HG03460 (cell line): ENCODE measurements at regions not wholly inside any gene's neighbourhood (a gene's known extent, or its start where the extent isn't known, plus 50 kb on each side); places are given as distances from the start of the nearest gene placed in this dataset.

Experiments used
- ATAC-seq: cut with Tn5 transposase; IDR thresholded peaks from one replicate; pipeline ENCODE4 v1.9.1; 2021; ENCODE audit not compliant: unreplicated experiment

DNA sequence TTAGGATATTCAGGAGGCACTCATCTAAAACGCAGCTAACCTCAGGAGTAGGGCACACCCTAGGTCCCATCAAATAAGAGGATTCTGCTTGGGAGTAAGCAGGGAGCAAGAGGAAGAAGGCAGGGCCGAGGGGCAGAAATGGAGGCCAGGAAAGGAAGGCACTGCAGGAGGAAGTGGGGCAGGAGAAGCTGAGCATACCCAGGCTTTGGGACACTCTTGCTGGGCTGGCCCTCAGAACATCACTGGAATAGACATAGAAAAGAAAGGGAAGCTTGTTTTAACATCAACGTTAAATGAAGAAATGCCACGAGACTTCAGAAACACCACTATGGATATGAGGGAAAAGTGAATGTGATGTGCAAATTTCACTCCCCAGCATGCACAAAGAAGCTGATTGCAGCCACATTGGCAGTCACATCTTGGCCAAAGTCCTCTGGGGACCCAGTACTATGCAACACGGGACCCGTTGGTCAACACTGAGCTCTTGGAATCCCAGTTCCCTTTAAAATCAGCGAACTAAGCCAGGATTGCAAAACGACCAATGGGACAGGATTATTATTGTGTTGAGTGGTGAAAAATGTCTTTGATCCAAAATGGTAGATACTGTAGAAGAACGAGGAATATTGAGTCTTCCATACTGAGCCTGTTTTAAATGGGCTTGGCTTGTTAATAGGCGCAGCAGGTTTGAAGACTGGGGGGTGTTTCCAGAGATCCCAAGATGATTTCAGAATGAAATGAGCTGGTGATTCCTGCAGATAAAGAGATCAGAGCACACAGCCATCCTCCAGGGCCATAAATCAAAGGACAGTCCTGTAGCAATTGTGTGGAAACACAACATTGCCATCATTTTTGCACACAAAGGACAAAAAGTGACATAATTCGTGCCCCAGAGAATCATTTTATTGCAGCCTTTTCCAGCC lies 152.4 kb downstream of the TOMM20 start:
- no peak for ATAC-seq

DNA sequence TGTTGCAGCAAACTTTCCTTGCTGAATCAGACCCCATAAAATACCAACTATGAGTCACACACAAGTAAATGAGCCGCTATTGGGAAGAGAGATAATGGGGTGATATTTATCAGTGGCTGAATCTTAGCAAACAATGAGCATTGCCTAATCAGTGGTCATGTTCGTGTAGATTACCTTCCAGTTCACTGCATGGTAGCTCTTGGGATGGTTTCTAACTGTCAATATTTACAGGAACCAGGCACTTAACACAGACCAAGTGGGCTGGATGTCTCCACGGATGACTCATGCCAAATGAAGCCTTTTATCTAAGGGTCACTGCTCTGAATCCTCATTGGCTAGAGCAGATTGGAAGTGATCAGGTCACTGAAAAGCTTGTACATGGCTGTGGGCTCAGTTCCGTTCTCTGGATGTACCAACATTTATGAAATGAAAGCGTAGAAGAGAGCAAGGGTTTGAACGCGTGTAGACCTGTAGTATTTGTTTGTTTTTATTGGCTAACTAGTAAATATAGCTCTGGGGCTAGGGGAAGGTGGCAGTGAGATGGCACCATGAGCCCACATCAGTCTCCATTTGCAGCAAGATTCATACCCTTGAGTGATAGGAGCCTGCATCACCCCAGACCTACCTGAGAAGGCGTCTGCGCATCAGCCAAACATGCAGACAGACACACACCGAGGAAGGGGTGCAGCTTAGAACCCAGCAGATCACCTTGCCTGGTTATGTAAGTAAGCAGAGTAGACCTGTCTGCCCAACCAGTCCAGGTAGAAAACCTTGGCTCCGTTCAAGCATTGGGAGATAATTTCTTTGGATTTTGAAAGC lies 153.3 kb downstream of the TOMM20 start:
- ATAC-seq = no peak

DNA sequence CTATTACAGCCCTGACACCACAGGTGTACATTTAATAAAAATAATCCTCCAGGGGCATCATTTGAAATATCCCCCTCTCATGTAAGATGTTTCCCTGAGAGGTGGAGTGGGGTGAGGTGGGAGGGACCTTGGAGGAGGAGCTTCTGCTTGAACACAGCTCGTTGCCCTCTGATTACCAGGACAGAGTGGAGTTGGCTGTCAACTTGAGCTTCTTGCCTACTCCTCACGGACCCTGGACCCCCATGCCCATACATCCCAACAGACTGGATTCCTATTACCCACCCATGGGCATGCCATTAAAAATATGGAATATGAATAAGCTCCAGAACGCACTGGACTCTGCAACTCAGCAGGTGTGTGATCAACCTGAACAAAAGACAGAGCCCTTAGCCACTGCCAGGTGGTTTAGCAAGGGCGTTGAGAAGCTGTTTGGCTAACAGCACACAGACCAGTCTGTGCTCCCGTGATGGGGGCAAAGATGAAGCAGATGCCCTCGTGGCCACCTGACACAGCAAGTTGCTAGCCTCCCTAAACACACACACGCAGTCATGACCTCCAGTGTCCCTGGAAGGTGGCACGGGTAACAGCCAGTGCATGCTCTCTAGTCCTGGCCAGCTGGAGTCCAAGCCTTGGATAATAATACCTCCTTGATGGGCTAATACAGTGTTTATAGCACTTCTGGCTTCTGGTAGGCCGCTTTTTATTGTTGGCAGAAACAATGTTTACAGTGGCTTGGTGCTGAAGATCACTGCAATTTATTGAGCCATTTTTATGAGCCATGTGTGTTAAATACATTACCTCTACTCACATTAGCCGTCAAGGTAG lies 155.0 kb downstream of the TOMM20 start:
- ATAC-seq = no peak

DNA sequence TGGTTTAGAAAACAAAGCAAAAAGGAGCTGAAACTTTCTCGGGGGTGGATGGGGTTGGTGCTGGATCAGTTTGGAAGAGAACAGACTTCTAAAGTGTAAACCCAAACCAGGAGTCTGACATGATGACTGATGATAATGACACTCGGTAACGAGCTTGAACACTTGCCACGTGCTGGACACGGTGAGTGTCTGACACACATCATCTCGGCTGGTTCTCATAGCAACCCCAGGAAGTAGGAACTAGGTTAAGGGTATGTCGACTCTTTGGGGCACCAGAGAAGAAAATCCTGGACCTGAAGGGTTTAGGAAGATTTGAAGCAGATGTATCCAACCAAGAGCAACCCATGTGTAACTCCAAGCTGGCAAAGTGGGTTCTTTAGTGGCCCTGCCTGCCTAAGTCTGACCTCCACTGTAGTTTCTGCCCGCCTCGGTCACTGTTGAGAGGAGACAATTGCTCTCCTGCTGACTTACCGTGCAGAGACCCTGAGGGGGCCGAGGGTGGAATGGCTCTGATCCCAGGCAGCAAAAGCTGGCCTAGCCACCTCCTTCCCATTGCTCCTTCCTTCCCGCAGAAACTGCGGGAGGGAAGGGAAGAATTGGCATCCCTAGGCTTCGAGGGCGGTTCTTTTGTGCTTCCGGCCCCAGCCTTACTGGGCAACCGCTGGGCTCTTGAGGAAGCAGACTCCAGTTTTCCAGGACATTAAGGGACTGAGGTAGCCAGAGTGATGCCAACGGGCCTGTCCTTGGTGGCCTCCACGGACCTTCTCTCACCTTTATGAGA lies 156.0 kb downstream of the TOMM20 start:
- no peak for ATAC-seq

DNA sequence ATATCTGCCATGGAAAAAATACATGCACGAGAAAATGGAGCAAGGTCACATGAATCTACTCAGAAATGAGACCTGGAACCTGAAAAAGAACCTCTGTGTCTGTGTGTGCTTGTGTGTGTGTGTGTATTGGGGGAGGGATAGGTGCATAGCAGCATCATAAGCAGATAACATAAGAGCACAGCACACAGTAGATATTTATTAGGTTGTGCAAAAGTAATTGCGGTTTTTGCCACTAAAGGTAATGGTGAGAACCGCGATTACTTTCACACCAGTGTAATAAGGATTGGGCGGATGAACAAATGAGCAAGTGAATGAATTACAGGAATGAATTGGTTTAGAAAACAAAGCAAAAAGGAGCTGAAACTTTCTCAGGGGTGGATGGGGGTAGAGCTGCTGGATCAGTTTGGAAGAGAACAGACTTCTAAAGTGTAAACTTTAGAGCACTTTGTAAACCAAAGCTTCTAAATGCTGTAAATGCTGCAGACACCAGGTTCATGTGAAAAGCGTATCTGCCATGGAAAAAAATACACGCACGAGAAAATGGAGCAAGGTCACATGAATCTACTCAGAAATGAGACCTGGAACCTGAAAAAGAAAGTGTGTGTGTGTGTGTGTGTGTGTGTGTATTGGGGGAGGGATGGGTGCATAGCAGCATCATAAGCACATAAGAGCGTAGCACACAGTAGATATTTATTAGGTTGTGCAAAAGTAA lies 156.9 kb downstream of the TOMM20 start:
- ATAC-seq = peak; percentile 45

DNA sequence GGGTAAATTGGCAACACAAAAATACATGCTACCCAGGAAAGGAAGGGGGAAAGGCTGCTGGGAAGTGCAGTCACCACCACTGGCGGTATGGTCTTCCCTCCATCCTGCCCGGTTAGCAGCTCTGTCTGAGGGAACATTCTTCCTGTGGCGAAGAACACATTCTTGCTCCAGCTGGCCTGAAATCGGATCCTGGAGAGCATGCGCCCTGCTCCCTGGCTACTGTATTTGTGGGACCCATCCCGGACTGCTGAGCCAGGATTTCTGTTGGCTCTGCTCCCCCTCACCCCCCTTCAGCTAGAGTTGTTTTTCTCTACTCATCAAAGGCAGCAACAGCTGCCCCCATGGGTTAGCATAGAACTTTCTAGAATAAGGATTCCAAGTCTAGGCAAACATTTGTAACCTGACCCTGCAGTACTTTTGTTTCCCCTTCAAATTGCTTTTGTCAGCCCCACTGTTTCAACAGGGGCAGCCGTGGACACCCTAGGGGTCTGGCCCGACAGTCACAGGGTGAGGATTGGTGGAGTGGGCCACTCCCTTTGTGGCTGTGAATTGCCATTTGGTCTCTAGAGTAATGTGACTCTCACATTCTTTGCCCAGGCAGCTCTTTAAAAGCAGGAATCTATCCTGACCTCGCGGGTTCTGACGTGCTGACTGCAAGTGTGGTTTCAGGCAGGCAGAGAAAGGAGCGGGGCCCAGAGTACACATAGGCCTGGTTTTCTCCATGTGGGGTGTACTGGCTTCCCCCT lies 157.7 kb downstream of the TOMM20 start:
- peak; percentile 33 for ATAC-seq

DNA sequence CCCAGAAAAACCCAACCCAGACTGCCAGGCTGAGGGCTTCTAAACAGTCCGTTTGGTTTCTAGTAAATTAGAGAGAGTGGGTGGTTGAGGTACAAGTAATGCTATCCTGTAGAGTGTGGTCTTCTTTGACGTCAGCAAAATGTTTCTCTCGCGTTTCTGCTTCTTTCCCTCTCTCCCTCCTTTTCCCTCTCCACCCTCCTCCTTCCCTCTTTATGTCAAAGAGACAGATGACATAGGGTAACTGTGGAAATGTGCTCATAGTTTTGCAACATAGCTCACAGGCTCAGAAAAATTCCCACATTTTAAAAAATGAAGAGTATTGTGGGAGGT lies 158.3 kb downstream of the TOMM20 start:
- no peak for ATAC-seq

DNA sequence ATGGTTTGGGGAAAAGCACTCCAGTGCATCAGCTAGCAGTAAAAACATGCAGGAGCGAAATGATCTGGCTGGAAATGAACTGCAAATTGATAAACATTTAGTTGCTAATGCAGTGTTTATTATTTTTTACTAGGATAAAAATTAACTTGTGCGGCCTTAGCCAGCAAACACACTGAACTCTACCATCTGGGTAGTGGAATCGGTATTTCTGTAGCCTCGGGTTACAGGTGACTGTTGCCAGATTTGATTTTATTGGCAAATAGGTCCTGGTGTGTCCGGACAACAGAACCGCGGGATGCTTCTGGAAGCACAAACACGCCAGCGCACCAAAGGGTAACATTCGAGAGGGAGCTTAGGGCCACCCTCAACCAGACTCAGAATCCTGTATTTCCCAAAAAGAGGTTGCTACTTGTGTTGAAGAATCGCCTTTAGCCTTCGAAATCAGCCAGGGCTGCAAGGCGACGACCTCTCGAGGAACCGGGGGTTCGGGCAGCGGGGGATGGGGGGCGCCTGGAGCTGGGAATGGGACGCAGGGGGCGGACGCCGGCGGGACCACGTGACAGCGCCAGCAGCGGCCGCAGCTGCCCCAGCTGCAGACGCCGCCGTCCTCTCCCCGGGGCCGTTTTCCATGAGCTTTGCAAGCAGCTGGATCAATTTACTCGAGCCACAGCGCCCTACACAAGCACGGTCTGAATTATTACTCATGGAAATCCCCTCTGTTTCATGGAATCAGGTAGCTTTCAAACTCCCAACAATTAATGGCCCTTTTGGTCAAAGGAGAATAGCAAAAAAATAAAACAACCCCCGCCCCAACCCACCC lies 158.8 kb downstream of the TOMM20 start:
- no peak for ATAC-seq

DNA sequence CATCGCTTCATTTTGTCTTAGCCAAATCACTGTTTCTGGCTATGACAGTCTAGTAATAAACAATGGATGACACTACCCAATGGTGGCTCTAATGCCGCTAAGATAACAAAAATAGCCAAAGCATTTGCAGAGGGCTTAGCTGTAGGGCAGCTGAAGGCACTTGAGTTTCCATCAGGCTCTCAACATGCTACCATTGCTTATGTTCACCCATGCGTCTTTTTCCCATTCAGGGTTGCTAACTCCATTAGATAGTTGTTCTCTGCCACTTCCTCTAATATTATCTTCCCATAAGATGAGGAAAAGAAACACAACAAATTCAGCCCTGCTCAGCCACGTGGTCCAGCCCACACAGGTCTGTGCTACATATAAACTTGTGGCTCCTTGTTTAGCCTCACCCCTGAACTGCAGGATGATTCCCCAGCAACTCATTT lies 159.6 kb downstream of the TOMM20 start:
- no peak for ATAC-seq

DNA sequence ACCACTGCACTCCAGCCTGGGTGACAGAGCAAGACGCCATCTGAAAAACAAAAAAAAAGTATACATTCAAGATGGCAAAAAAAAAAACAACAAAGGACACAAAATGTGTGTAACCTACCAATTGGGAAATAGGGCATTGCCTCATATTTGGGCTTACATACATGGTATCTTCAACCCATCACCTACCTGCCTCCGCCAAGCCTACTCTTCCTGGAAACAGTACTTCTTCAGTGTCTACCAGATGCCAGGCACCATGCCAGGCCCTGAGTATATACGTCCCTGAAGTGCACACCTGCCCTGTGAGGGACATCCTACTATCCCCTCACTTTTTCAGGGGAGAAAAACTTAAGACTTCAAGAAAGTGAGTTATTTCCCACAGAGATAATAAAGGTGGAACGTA lies 160.2 kb downstream of the TOMM20 start:
- no peak for ATAC-seq

DNA sequence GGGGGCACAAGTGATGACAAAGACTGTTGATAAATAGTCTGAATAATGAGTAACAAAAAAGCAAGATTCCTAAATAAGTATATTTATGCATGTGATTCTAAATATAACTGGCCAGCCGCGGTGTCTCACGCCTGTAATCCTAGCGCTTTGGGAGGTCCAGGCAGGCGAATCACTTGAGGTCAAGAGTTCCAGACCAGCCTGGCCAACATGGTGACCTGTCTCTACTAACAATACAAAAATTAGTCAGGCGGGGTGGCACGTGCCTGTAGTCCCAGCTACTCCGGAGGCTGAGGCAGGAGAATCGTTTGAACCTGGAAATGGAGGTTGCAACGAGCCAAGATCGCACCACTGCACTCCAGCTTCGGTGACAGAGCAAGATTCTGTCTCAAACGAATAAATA lies 161.5 kb downstream of the TOMM20 start:
- no peak for ATAC-seq

DNA sequence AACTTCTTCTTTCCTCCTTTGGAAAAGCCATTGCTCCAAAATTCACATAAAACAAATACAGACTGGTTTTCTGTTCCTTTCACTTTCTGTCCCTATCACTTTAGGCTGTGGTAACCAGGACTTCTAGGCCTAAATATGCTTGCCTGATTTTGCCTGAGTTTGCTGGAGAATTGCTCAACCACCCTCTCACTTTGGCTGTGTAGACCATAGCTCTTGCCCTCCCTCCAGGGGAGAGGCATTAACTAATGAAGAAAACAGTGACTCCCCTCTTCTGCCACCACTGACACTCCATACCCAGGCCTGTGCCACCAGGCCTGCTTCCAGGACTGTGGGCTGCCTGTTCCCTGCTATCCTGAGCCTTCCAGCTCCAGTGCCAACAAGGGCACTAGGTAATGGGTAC lies 163.5 kb downstream of the TOMM20 start:
- ATAC-seq = no peak

DNA sequence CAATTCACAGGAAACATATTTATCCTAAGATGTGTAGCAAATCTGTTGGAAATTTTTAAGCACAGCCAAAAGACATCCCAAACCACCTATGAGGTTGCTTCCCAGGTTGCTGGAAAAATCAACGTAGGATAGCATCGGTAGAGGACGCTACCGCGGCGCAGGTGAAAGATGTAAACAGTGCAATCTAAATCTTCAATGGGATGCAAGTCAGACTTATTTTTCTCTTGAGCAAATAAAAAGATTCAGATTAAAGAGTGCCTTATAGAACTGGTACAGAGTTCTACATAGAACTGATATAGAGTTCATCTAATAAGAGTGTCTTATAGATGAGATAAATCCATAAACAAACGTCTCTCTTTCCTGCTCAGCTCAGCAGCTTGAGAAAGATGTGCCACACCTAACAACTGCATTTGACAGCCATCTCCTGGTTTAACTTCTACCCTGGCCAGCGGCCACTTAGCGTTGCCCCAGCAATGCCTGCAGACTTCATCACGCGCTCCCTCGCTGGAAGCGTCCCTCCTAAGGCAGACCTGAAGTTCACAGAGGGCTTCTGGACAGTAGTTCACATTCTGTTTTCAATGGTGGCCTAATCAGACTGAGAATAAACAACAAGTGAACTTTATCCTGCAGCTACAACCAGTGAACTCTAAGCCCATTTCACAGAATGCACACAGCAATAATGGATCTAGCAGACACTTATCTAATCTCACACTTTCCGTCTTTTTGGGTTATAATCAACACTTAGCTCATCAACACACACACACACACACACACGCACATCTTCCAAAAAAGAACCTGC lies 164.5 kb downstream of the TOMM20 start:
- no peak for ATAC-seq

DNA sequence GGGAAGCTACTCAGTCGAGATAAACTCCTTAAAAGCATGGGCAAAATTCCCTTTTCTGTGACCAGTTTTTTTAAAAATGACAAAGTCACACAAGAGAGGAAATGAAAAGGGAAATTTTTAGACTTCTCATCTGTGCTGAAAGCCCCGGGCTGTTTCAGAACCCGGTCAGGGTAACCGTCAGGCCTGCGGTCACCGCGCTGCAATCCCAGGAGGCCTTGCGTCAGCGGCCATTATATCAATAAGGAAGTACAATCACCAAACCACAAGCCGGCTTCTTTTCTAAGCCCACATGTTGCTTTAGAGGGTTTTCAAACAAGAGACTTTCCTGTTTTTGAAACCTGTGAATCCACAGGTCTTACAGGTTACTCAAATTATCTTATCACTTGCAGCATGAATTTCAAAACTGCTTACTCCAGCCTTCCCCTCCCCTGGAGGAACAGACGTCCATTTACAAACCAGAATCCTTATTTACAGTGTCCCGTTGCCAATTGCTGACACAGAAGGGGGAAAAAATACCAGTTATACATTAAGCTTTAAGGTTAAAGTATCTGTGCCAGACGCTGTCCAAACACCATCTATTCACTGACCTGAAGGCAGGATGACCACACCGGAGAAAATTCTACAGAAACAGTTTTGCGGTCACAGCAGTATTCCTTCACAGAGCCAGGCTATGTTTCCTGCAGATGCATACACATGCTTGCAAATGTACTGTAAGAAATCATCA lies 165.3 kb downstream of the TOMM20 start:
- peak; percentile 74 for ATAC-seq

DNA sequence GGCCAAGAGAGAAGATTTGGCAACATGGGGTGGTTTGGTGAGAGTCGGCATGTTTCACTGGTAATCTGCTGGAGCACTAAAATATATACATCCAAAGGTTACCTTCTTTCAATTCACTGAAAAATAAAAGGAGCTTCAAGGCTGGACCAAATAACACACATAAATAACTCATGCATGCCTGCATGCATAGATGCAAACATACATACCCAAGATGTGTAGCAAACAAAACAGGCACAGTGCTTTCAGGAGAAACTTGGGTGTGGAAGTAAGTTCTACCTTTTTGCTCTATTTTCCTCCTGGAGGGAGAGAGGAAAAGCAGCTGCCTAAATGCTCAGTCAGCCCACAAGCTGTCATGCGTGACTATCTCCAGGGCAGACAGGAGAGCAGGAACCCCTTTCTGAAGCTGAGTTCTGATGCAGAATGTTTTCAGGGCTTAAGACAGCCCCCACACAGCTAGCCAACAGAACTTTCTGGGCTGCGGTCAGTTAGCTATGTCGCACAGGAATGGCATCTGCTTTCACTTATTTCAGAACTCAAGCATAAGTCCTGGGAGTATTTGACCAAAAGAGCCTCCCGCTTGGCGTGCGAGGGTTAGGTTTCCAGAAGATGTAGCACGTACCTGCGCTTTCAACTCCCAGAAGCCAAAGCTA lies 166.2 kb downstream of the TOMM20 start:
- peak; percentile 50 for ATAC-seq
